ENCODE measurements at regions not wholly inside any gene's neighbourhood (a gene's known extent, or its start where the extent isn't known, plus 50 kb on each side); places are given as distances from the start of the nearest gene placed in this dataset.
"Not testable (repeated sequence)": the region's sequence is repeated elsewhere in the genome, so short reads cannot be mapped to it uniquely, and the experiment has no call there.

DNA sequence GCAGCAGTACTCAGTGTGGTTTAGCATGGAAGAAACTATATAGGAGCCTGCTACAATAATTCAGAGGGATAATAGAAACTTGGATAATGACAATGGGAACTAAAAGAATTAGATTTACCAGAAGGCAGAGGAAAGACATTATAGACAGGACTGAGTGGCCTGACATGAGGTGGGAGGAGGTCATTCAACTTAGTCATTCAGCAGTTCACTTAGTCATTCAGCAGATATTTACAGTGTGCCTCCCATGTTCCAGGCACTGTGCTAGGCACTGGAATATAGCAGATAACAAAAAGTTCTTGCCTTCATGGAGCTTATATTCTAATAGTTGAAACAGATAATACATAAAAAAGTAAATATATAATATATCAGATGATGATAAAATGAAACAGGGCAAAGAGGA, 110.9 kb upstream of the IKBKE start:
- not testable (repeated sequence) for ATAC-seq (ENCODE audit: insufficient read depth, low read depth); H3K79me2 ChIP-seq (ENCODE audit: insufficient read depth, low read length); H3K27ac ChIP-seq (ENCODE audit: low read length)

GRCh38 chr1:206361978-206362543, 108.2 kb upstream of the IKBKE start:
- H3K9ac ChIP-seq (ENCODE audit: low read depth, low read length); H3K27me3 ChIP-seq (ENCODE audit: insufficient read depth, low read length, poor library complexity); H2AFZ ChIP-seq (ENCODE audit: low read depth, low read length); H3K9me3 ChIP-seq (ENCODE audit: insufficient read depth, low read length, severe bottlenecking); H3K4me1 ChIP-seq (ENCODE audit: insufficient read depth, low read length); H3K79me2 ChIP-seq (ENCODE audit: insufficient read depth, low read length); H3K36me3 ChIP-seq (ENCODE audit: insufficient read depth, low read length); DNase-seq; H3K27ac ChIP-seq (ENCODE audit: low read length); H4K20me1 ChIP-seq (ENCODE audit: insufficient read depth, low read length); H3K4me2 ChIP-seq (ENCODE audit: insufficient read depth, low read length); H3K4me3 ChIP-seq (ENCODE audit: low read depth in 1 of 2, low read length in 2 of 2); ATAC-seq (ENCODE audit: insufficient read depth, low read depth): not testable (repeated sequence)

More for the DNA sequence above, 110.9 kb upstream of the IKBKE start:
- H3K4me3 ChIP-seq (ENCODE audit: low read depth in 1 of 2, low read length in 2 of 2); H3K4me1 ChIP-seq (ENCODE audit: insufficient read depth, low read length); H3K9ac ChIP-seq (ENCODE audit: low read depth, low read length); H2AFZ ChIP-seq (ENCODE audit: low read depth, low read length); H3K9me3 ChIP-seq (ENCODE audit: insufficient read depth, low read length, severe bottlenecking); DNase-seq; H3K4me2 ChIP-seq (ENCODE audit: insufficient read depth, low read length); H3K27me3 ChIP-seq (ENCODE audit: insufficient read depth, low read length, poor library complexity); H4K20me1 ChIP-seq (ENCODE audit: insufficient read depth, low read length); H3K36me3 ChIP-seq (ENCODE audit: insufficient read depth, low read length): not testable (repeated sequence)

- H3K4me1 ChIP-seq (ENCODE audit: insufficient read depth, low read length); H3K4me2 ChIP-seq (ENCODE audit: insufficient read depth, low read length); H2AFZ ChIP-seq (ENCODE audit: low read depth, low read length); H3K9me3 ChIP-seq (ENCODE audit: insufficient read depth, low read length, severe bottlenecking); H3K36me3 ChIP-seq (ENCODE audit: insufficient read depth, low read length); H4K20me1 ChIP-seq (ENCODE audit: insufficient read depth, low read length); H3K79me2 ChIP-seq (ENCODE audit: insufficient read depth, low read length); H3K4me3 ChIP-seq (ENCODE audit: low read depth in 1 of 2, low read length in 2 of 2); DNase-seq; H3K27ac ChIP-seq (ENCODE audit: low read length); H3K9ac ChIP-seq (ENCODE audit: low read depth, low read length); H3K27me3 ChIP-seq (ENCODE audit: insufficient read depth, low read length, poor library complexity): not testable (repeated sequence)
- ATAC-seq (ENCODE audit: insufficient read depth, low read depth), result peak; percentile 77
These were observed 107.3 kb upstream of the IKBKE start for GRCh38 chr1:206362994-206363393.

- DNase-seq; H4K20me1 ChIP-seq (ENCODE audit: insufficient read depth, low read length): not testable (repeated sequence)
These were observed 105.0 kb upstream of the IKBKE start for GRCh38 chr1:206365271-206365670.

DNA sequence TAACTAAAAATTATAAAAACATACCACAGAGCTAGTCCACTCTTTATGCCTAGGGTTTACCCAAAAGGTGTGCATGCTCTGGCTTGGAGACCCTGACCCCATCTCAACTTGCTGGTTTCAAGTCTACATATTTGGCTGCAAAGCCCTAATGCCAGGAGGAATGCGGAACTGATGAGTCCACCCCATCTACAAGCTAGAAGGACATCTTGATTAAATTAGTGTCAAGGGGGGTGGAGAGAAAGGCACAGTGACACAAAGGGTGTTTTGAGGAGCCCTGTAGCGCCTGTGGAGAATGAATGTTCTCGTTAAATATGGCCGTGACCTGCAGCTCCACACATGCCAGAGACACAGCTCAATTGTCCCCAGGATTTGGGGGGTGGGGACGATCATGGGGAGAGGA, 104.1 kb upstream of the IKBKE start:
- H3K27me3 ChIP-seq (ENCODE audit: insufficient read depth, low read length, poor library complexity); H3K79me2 ChIP-seq (ENCODE audit: insufficient read depth, low read length); H4K20me1 ChIP-seq (ENCODE audit: insufficient read depth, low read length); H3K4me2 ChIP-seq (ENCODE audit: insufficient read depth, low read length); H3K27ac ChIP-seq (ENCODE audit: low read length); H2AFZ ChIP-seq (ENCODE audit: low read depth, low read length); H3K9ac ChIP-seq (ENCODE audit: low read depth, low read length); ATAC-seq (ENCODE audit: insufficient read depth, low read depth); DNase-seq; H3K4me3 ChIP-seq (ENCODE audit: low read depth in 1 of 2, low read length in 2 of 2); H3K4me1 ChIP-seq (ENCODE audit: insufficient read depth, low read length); H3K9me3 ChIP-seq (ENCODE audit: insufficient read depth, low read length, severe bottlenecking); H3K36me3 ChIP-seq (ENCODE audit: insufficient read depth, low read length): not testable (repeated sequence)

More at GRCh38 chr1:206365271-206365670, 105.0 kb upstream of the IKBKE start:
- H2AFZ ChIP-seq (ENCODE audit: low read depth, low read length); ATAC-seq (ENCODE audit: insufficient read depth, low read depth); H3K79me2 ChIP-seq (ENCODE audit: insufficient read depth, low read length); H3K36me3 ChIP-seq (ENCODE audit: insufficient read depth, low read length); H3K27ac ChIP-seq (ENCODE audit: low read length); H3K9me3 ChIP-seq (ENCODE audit: insufficient read depth, low read length, severe bottlenecking); H3K4me3 ChIP-seq (ENCODE audit: low read depth in 1 of 2, low read length in 2 of 2); H3K4me1 ChIP-seq (ENCODE audit: insufficient read depth, low read length); H3K9ac ChIP-seq (ENCODE audit: low read depth, low read length); H3K4me2 ChIP-seq (ENCODE audit: insufficient read depth, low read length); H3K27me3 ChIP-seq (ENCODE audit: insufficient read depth, low read length, poor library complexity): not testable (repeated sequence)

DNA sequence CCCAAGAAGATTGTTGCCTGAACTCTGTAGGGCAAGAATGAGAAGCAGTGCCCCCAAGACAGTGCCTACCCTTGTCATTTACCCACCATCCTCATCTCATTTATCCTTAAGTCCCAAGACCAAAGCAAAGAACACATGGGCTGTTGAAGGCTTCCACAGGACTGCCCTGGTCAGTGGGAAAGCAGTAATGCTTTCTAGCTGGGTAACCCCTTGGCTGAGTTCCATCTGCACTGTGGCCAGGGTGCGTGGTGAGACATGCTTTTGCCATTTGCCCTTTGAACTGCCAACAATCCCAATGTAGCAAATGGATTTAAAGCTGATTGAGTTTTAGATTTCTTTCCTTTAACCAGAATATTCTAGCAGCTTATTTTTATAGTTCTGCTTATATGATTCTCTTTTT, 103.5 kb upstream of the IKBKE start:
- H4K20me1 ChIP-seq (ENCODE audit: insufficient read depth, low read length); H3K36me3 ChIP-seq (ENCODE audit: insufficient read depth, low read length); H3K4me3 ChIP-seq (ENCODE audit: low read depth in 1 of 2, low read length in 2 of 2); H3K27ac ChIP-seq (ENCODE audit: low read length); H2AFZ ChIP-seq (ENCODE audit: low read depth, low read length); DNase-seq; H3K9me3 ChIP-seq (ENCODE audit: insufficient read depth, low read length, severe bottlenecking); ATAC-seq (ENCODE audit: insufficient read depth, low read depth); H3K79me2 ChIP-seq (ENCODE audit: insufficient read depth, low read length); H3K9ac ChIP-seq (ENCODE audit: low read depth, low read length); H3K4me1 ChIP-seq (ENCODE audit: insufficient read depth, low read length); H3K4me2 ChIP-seq (ENCODE audit: insufficient read depth, low read length); H3K27me3 ChIP-seq (ENCODE audit: insufficient read depth, low read length, poor library complexity): not testable (repeated sequence)

- not testable (repeated sequence) for H3K9ac ChIP-seq (ENCODE audit: low read depth, low read length); H3K36me3 ChIP-seq (ENCODE audit: insufficient read depth, low read length); H3K4me2 ChIP-seq (ENCODE audit: insufficient read depth, low read length); H3K9me3 ChIP-seq (ENCODE audit: insufficient read depth, low read length, severe bottlenecking); H4K20me1 ChIP-seq (ENCODE audit: insufficient read depth, low read length); H3K4me3 ChIP-seq (ENCODE audit: low read depth in 1 of 2, low read length in 2 of 2); H3K27ac ChIP-seq (ENCODE audit: low read length); DNase-seq; H3K27me3 ChIP-seq (ENCODE audit: insufficient read depth, low read length, poor library complexity); H2AFZ ChIP-seq (ENCODE audit: low read depth, low read length); H3K4me1 ChIP-seq (ENCODE audit: insufficient read depth, low read length); H3K79me2 ChIP-seq (ENCODE audit: insufficient read depth, low read length)
- peak; percentile 83 for ATAC-seq (ENCODE audit: insufficient read depth, low read depth)
These were observed 102.2 kb upstream of the IKBKE start for GRCh38 chr1:206367955-206368622.

GRCh38 chr1:206374725-206375124, 95.6 kb upstream of the IKBKE start:
- not testable (repeated sequence) for H3K4me3 ChIP-seq (ENCODE audit: low read depth in 1 of 2, low read length in 2 of 2); H3K79me2 ChIP-seq (ENCODE audit: insufficient read depth, low read length); DNase-seq; H3K9ac ChIP-seq (ENCODE audit: low read depth, low read length); H3K4me1 ChIP-seq (ENCODE audit: insufficient read depth, low read length); H3K4me2 ChIP-seq (ENCODE audit: insufficient read depth, low read length); H3K27me3 ChIP-seq (ENCODE audit: insufficient read depth, low read length, poor library complexity); ATAC-seq (ENCODE audit: insufficient read depth, low read depth); H3K9me3 ChIP-seq (ENCODE audit: insufficient read depth, low read length, severe bottlenecking); H4K20me1 ChIP-seq (ENCODE audit: insufficient read depth, low read length); H3K36me3 ChIP-seq (ENCODE audit: insufficient read depth, low read length); H2AFZ ChIP-seq (ENCODE audit: low read depth, low read length); H3K27ac ChIP-seq (ENCODE audit: low read length)
